C4-2B (cell line): ENCODE measurements at regions not wholly inside any gene's neighbourhood (a gene's known extent, or its start where the extent isn't known, plus 50 kb on each side); places are given as distances from the start of the nearest gene placed in this dataset.

Experiments
- H3K27ac ChIP-seq: fragments of 450-650 bp; 2 replicates; pipeline ENCODE4 v1.5.1; 2017
- ZFX ChIP-seq: fragments of 450-650 bp; IDR thresholded peaks from 2 replicates; pipeline ENCODE4 v1.6.1; 2017
- TF ChIP-seq, protein P1 (sequence below): fragments of 450-650 bp; conservative IDR thresholded peaks from 2 replicates; pipeline ENCODE4 v1.5.1; 2017; ENCODE audit warnings: mild to moderate bottlenecking

GRCh38 chr2:120572226-120572625, 163.4 kb upstream of the GLI2 start:
- no peak overlapping the region for H3K27ac ChIP-seq
- TF ChIP-seq ZFX, result no peak
- TF ChIP-seq, protein P1, sequence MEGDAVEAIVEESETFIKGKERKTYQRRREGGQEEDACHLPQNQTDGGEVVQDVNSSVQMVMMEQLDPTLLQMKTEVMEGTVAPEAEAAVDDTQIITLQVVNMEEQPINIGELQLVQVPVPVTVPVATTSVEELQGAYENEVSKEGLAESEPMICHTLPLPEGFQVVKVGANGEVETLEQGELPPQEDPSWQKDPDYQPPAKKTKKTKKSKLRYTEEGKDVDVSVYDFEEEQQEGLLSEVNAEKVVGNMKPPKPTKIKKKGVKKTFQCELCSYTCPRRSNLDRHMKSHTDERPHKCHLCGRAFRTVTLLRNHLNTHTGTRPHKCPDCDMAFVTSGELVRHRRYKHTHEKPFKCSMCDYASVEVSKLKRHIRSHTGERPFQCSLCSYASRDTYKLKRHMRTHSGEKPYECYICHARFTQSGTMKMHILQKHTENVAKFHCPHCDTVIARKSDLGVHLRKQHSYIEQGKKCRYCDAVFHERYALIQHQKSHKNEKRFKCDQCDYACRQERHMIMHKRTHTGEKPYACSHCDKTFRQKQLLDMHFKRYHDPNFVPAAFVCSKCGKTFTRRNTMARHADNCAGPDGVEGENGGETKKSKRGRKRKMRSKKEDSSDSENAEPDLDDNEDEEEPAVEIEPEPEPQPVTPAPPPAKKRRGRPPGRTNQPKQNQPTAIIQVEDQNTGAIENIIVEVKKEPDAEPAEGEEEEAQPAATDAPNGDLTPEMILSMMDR, result no peak

- H3K27ac ChIP-seq, result no peak overlapping the region
- TF ChIP-seq ZFX, result no peak
- TF ChIP-seq, protein P1, result no peak
Measured at GRCh38 chr2:120574620-120575019, 161.0 kb upstream of the GLI2 start.

DNA sequence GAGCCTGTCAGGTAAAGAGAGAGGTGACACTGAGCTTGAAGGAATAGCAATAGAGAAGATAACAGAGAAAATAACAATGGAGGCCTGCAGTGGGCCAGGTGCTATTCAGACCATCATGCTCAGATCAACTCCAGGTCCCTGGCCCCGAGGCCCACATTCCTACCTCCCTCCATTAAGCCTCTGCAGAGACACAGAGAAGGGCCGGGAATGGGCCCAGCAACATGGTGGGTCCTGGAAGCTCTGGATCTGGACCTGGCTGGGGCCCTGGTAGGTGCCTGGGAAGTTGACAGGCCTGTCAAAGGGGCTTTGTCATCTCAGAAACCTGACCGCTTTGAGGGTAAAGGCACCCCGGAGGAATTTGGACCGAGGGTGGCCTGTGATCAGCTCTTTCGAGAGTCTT, 159.7 kb upstream of the GLI2 start:
- TF ChIP-seq, protein P1, result no peak
- TF ChIP-seq ZFX, result no peak

GRCh38 chr2:120576509-120577474, 158.9 kb upstream of the GLI2 start:
- TF ChIP-seq ZFX, result no peak
- TF ChIP-seq, protein P1, result no peak
- no peak overlapping the region for H3K27ac ChIP-seq

More for the DNA sequence above, 159.7 kb upstream of the GLI2 start:
- H3K27ac ChIP-seq, result no peak overlapping the region

GRCh38 chr2:120577721-120578295, 157.9 kb upstream of the GLI2 start:
- no peak for TF ChIP-seq ZFX
- TF ChIP-seq, protein P1, result no peak
- no peak overlapping the region for H3K27ac ChIP-seq

DNA sequence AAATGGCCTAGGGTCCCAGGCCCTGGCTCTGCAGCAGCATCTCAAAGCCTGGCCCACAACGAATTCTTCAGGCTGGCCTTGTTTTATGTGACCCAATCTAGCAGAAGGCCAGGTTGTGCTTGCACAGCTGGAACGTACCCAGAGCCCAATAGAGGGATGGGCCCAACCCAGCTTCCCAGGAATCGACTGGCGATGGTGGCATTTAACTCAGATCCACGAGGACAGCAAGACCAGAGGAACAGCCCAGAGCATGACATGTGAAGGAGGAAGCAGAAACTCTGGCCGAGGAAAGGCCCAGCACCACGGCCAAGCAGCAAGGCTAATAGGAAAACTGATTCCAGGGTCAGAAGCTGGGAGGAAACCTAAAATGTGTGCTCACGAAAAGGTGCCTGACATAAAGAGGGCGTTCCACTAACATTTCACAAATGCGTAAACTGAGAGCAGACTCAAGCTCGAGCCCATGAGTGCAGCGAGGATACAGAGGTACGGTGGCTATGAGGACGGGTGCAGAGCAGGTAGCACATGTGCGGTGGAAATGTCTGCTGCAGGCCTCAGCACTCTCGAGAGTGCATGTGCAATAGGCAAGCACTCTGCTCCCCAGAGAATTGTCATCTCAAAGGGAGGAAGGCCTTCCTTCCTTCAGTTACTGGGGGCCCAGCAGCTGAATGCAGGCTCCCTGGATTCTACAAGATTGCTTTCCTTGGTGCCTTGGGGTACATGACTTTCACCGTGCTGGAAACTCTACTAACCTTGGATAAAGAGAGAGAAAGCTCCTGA, 156.9 kb upstream of the GLI2 start:
- no peak overlapping the region for H3K27ac ChIP-seq
- TF ChIP-seq, protein P1, result no peak
- TF ChIP-seq ZFX, result no peak
